OCI-LY7 (cell line): ENCODE measurements at regions not wholly inside any gene's neighbourhood (a gene's known extent, or its start where the extent isn't known, plus 50 kb on each side); places are given as distances from the start of the nearest gene placed in this dataset.

ENCODE experiments used
- BruUV-seq: library from RNA; stranded (reverse); fragments of 400-500 nt; replicated peaks from 2 replicates; lab custom pipeline; 2021; lab: Mats Ljungman, UMichigan
- CTCF ChIA-PET: fragments of 300-600 bp; sonication (Branson Sonifier 250); formaldehyde crosslinking; loops from one replicate; lab custom pipeline; 2022; ENCODE audit warnings: antibody characterized with exemption; ENCODE audit not compliant: unreplicated experiment; lab: Charles Lee
- POLR2A ChIA-PET: fragments of 300-600 bp; sonication (Branson Sonifier 250); formaldehyde crosslinking; loops from one replicate; lab custom pipeline; 2022; ENCODE audit warnings: antibody characterized with exemption; lab: Charles Lee
- DNase-seq: peaks from one replicate; pipeline ENCODE4 v3.0.0-alpha.2; 2015; ENCODE audit warnings: low spot score
- H2AFZ ChIP-seq: fragments of 200-600 bp; sonication (generic), shearing (Covaris generic); 2 replicates; pipeline ENCODE4 v1.6.1; 2014; ENCODE audit warnings: mild to moderate bottlenecking, antibody characterized with exemption, low read length, moderate library complexity
- H3K27ac ChIP-seq: fragments of 200-600 bp; sonication (generic); 2 replicates; pipeline ENCODE4 v1.5.1; 2014; ENCODE audit warnings: mixed run types, low read depth, mild to moderate bottlenecking, moderate library complexity, low read length, inconsistent platforms; ENCODE audit not compliant: poor library complexity, severe bottlenecking
- H3K36me3 ChIP-seq: fragments of 200-600 bp; sonication (generic); 2 replicates; pipeline ENCODE4 v1.6.1; 2014; ENCODE audit warnings: mild to moderate bottlenecking, antibody characterized with exemption, low read length, moderate library complexity, mixed read lengths; ENCODE audit not compliant: insufficient read depth
- H3K4me1 ChIP-seq: fragments of 200-600 bp; sonication (generic); 2 replicates; pipeline ENCODE4 v1.5.1; 2014; ENCODE audit warnings: mild to moderate bottlenecking, low read length; ENCODE audit not compliant: insufficient read depth, poor library complexity, severe bottlenecking
- H3K4me2 ChIP-seq: fragments of 200-600 bp; sonication (generic); 2 replicates; pipeline ENCODE4 v1.6.1; 2014; ENCODE audit warnings: mild to moderate bottlenecking, low read length
- H3K4me3 ChIP-seq: fragments of 200-600 bp; sonication (generic); 2 replicates; pipeline ENCODE4 v1.5.1; 2014; ENCODE audit warnings: mild to moderate bottlenecking, low read depth, low read length; ENCODE audit not compliant: poor library complexity, severe bottlenecking
- H3K79me2 ChIP-seq: fragments of 200-600 bp; sonication (generic); 2 replicates; pipeline ENCODE4 v1.6.1; 2016; ENCODE audit warnings: low read depth, mild to moderate bottlenecking, low read length, moderate library complexity, mixed read lengths; ENCODE audit not compliant: insufficient read depth
- H3K9me2 ChIP-seq: fragments of 200-600 bp; sonication (generic); 2 replicates; pipeline ENCODE4 v1.6.1; 2016; ENCODE audit warnings: mild to moderate bottlenecking, low read length, mixed read lengths; ENCODE audit not compliant: insufficient read depth
- H3K9me3 ChIP-seq: fragments of 200-600 bp; sonication (generic); 2 replicates; pipeline ENCODE4 v1.6.1; 2014; ENCODE audit warnings: mild to moderate bottlenecking, mixed run types, low read length, mixed read lengths
- H4K20me1 ChIP-seq: fragments of 200-600 bp; sonication (generic); 2 replicates; pipeline ENCODE4 v1.6.1; 2014; ENCODE audit warnings: mild to moderate bottlenecking, antibody characterized with exemption, low read length, moderate library complexity, mixed read lengths; ENCODE audit not compliant: insufficient read depth
- CTCF ChIP-seq: fragments of 200-600 bp; sonication (generic); conservative IDR thresholded peaks from 2 replicates; pipeline ENCODE4 v1.5.1; 2014; ENCODE audit warnings: mild to moderate bottlenecking, antibody characterized with exemption, low read length, moderate library complexity, mixed read lengths
- EZH2phosphoT487 ChIP-seq: fragments of 200-600 bp; sonication (generic); IDR thresholded peaks from 2 replicates; pipeline ENCODE4 v1.6.1; 2018; ENCODE audit warnings: low read depth, borderline replicate concordance, mild to moderate bottlenecking, mixed run types, antibody characterized with exemption, low read length, moderate library complexity, mixed read lengths
- intact Hi-C: fragments of 100-400 bp; cut with micrococcal nuclease; formaldehyde crosslinking; loops from one replicate; pipeline ENCODE4 v1.10.0; 2022; ENCODE audit not compliant: unreplicated experiment

- DNase-seq = no peak
- Histone ChIP-seq H3K9me2 (no peaks in the 10 kb centered on the region), H3K4me2 (no peak overlapping the region), H3K36me3 (no peaks in the 10 kb centered on the region), H3K4me3 (no peak overlapping the region), H3K9me3 (no peaks in the 10 kb centered on the region), H3K27ac (no peak overlapping the region), H3K79me2 (no peaks in the 10 kb centered on the region), H4K20me1 (no peaks in the 10 kb centered on the region), H3K4me1 (no peaks in the 10 kb centered on the region), H2AFZ (no peak overlapping the region)
- ChIA-PET CTCF (no interaction called here), POLR2A (no interaction called here)
- BruUV-seq = no TSS peak
- intact Hi-C loops = no loop called here
- TF ChIP-seq EZH2phosphoT487 (no peak), CTCF (no peak)
These were observed 184.8 kb upstream of the PCDH20 start for GRCh38 chr13:61600360-61601033.

- no peak overlapping the region for H3K27ac ChIP-seq
- intact Hi-C loops = no loop called here
- CTCF ChIA-PET = no interaction called here
- H2AFZ ChIP-seq = no peak overlapping the region
- no peak for DNase-seq
- no peak for TF ChIP-seq CTCF
- H3K4me2 ChIP-seq = no peak overlapping the region
- H3K4me1 ChIP-seq = no peaks in the 10 kb centered on the region
- no TSS peak for BruUV-seq
- no peaks in the 10 kb centered on the region for H4K20me1 ChIP-seq
- no peaks in the 10 kb centered on the region for H3K36me3 ChIP-seq
- POLR2A ChIA-PET = no interaction called here
- no peak overlapping the region for H3K4me3 ChIP-seq
- H3K9me2 ChIP-seq = no peaks in the 10 kb centered on the region
- no peaks in the 10 kb centered on the region for H3K9me3 ChIP-seq
- H3K79me2 ChIP-seq = no peaks in the 10 kb centered on the region
These were observed 176.8 kb upstream of the PCDH20 start for GRCh38 chr13:61592489-61592888.

- DNase-seq = no peak
- intact Hi-C loops = no loop called here
- Histone ChIP-seq H3K36me3 (no peaks in the 10 kb centered on the region), H3K9me2 (no peaks in the 10 kb centered on the region), H3K4me1 (no peaks in the 10 kb centered on the region), H3K4me3 (no peak overlapping the region), H2AFZ (no peak overlapping the region), H3K79me2 (no peaks in the 10 kb centered on the region), H3K27ac (no peak overlapping the region), H3K9me3 (no peaks in the 10 kb centered on the region), H3K4me2 (no peak overlapping the region), H4K20me1 (no peaks in the 10 kb centered on the region)
- BruUV-seq = no TSS peak
- CTCF ChIA-PET = no interaction called here
- TF ChIP-seq CTCF (no peak), EZH2phosphoT487 (no peak)
- POLR2A ChIA-PET = interaction anchor here (0.9 to 1.1 kb wide), 2 partner anchors 9 to 23 kb away, joined by 3 to 4 read pairs; no protein-coding TSS in a partner anchor
These were observed 160.3 kb upstream of the PCDH20 start for GRCh38 chr13:61575973-61576372.
